ENCODE measurements at regions not wholly inside any gene's neighbourhood (a gene's known extent, or its start where the extent isn't known, plus 50 kb on each side); places are given as distances from the start of the nearest gene placed in this dataset.

DNA sequence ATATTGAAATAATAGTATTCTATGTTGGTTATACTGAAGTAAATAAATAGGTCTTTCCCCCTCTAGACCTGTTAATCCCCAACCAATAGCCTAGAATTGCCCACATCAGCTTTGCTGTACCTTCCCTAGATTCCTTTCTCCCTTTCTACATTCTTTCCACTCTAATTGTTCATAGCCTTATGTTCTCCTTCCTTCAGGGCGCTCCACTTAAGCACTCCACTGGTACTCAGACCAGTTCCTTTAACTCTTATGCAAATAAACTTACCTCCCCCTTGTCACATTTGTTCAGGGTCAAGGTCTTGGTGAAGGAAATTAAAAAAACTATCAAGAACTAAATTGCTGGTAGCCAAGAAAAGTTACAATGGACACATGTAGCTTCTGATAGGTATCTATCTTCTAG is 294.8 kb downstream of the UTP18 start:
- Histone ChIP-seq H3K4me1 (no peaks in the 10 kb centered on the region), H3K36me3 (no peaks in the 10 kb centered on the region), H3K27me3 (no peaks in the 10 kb centered on the region), H3K27ac (no peak overlapping the region), H3K4me3 (no peak overlapping the region), H3K9me3 (no peaks in the 10 kb centered on the region)
- TF ChIP-seq EP300 (IDR thresholded peaks at IDR 0.05) (no peak), POLR2A (IDR thresholded peaks at IDR 0.05) (no peak)
- TF ChIP-seq, protein P1, sequence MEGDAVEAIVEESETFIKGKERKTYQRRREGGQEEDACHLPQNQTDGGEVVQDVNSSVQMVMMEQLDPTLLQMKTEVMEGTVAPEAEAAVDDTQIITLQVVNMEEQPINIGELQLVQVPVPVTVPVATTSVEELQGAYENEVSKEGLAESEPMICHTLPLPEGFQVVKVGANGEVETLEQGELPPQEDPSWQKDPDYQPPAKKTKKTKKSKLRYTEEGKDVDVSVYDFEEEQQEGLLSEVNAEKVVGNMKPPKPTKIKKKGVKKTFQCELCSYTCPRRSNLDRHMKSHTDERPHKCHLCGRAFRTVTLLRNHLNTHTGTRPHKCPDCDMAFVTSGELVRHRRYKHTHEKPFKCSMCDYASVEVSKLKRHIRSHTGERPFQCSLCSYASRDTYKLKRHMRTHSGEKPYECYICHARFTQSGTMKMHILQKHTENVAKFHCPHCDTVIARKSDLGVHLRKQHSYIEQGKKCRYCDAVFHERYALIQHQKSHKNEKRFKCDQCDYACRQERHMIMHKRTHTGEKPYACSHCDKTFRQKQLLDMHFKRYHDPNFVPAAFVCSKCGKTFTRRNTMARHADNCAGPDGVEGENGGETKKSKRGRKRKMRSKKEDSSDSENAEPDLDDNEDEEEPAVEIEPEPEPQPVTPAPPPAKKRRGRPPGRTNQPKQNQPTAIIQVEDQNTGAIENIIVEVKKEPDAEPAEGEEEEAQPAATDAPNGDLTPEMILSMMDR (IDR thresholded peaks at IDR 0.05), result no peak
- no peak for DNase-seq (ENCODE audit: low spot score in 2 of 2)
- 92 to 97% methylated on average over 1 of the region's 1 CpG for WGBS, 2 donors

- no peaks in the 10 kb centered on the region for H3K36me3 ChIP-seq
- WGBS, 2 donors, result 67 to 76% methylated on average over 3 of the region's 3 CpGs
- H3K4me1 ChIP-seq, result no peaks in the 10 kb centered on the region
- no peak overlapping the region for H3K27ac ChIP-seq
- no peaks in the 10 kb centered on the region for H3K9me3 ChIP-seq
- DNase-seq (ENCODE audit: low spot score in 2 of 2), result no peak
- H3K27me3 ChIP-seq, result no peaks in the 10 kb centered on the region
- no peak for TF ChIP-seq POLR2A (IDR thresholded peaks at IDR 0.05)
- TF ChIP-seq, protein P1 (IDR thresholded peaks at IDR 0.05), result no peak
- no peak for TF ChIP-seq EP300 (IDR thresholded peaks at IDR 0.05)
- no peak overlapping the region for H3K4me3 ChIP-seq
Observed at GRCh38 chr17:51559778-51560177, 299.4 kb downstream of the UTP18 start.

DNA sequence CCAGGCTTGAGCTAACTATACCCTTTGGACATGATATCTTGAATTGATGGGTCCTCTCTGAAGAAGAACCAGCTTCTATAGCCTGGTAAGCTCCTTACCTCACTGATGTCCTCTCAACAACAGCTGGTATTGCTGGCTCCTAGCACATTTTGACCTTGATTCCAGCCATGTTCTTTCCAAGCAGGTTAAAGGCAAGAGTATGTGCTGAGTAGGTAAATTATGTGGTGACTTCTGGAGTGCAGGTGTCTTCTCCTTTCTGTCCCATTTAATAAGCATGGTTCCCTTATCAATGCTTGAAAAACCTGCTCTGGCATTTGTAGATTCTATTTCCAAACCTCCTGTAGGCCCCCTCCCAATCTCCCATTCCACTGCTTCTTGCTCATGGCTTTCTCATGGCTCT is 300.1 kb downstream of the UTP18 start:
- Histone ChIP-seq H3K4me1 (no peaks in the 10 kb centered on the region), H3K27ac (no peak overlapping the region), H3K36me3 (no peaks in the 10 kb centered on the region), H3K27me3 (no peaks in the 10 kb centered on the region), H3K4me3 (no peak overlapping the region), H3K9me3 (no peaks in the 10 kb centered on the region)
- TF ChIP-seq EP300 (IDR thresholded peaks at IDR 0.05), result no peak
- TF ChIP-seq POLR2A (IDR thresholded peaks at IDR 0.05), result no peak
- TF ChIP-seq, protein P1 (IDR thresholded peaks at IDR 0.05), result no peak
- DNase-seq (ENCODE audit: low spot score in 2 of 2), result no peak

DNA sequence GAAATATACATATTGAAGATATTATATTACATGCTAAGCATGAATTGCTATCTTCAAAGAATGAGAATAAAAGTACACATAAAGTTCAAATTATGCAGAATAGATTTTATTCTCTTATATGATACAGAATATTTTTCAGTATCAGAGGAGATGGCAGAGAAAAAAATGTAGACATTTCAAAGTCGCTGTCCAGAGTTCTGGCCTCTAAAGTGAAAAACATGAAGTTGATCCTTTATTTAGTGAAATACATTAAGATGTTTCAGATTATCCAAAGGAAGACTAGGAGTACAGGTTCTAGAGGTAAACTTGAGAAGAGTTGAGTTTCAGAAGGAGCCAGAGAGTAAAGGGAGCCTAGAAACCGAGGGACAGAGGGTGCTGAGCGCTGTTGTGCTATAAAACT is 303.6 kb downstream of the UTP18 start:
- H3K27ac ChIP-seq, result no peak overlapping the region
- DNase-seq (ENCODE audit: low spot score in 2 of 2), result no peak
- H3K4me3 ChIP-seq, result no peak overlapping the region
- H3K4me1 ChIP-seq, result no peaks in the 10 kb centered on the region
- H3K27me3 ChIP-seq, result no peaks in the 10 kb centered on the region
- H3K9me3 ChIP-seq, result no peaks in the 10 kb centered on the region
- 83 to 89% methylated on average over 3 of the region's 3 CpGs for WGBS, 2 donors
- no peaks in the 10 kb centered on the region for H3K36me3 ChIP-seq
- TF ChIP-seq POLR2A (IDR thresholded peaks at IDR 0.05), result no peak
- TF ChIP-seq, protein P1 (IDR thresholded peaks at IDR 0.05), result no peak
- TF ChIP-seq EP300 (IDR thresholded peaks at IDR 0.05), result no peak

- Histone ChIP-seq H3K36me3 (no peaks in the 10 kb centered on the region), H3K4me3 (no peak overlapping the region), H3K27ac (no peak overlapping the region), H3K4me1 (no peaks in the 10 kb centered on the region), H3K27me3 (no peaks in the 10 kb centered on the region), H3K9me3 (peaks cover 0 to 9% (median 0%) of the 10 kb centered on the region in 4 donors)
- DNase-seq (ENCODE audit: low spot score in 2 of 2), result no peak
- TF ChIP-seq, protein P1 (IDR thresholded peaks at IDR 0.05), result no peak
- TF ChIP-seq POLR2A (IDR thresholded peaks at IDR 0.05) (no peak), EP300 (IDR thresholded peaks at IDR 0.05) (no peak)
Observed at GRCh38 chr17:51572115-51572514, 311.8 kb downstream of the UTP18 start.
